SKM-1 treated with dmso at 0.1 percent for 144 hours (cell line): ENCODE measurements at regions not wholly inside any gene's neighbourhood (a gene's known extent, or its start where the extent isn't known, plus 50 kb on each side); places are given as distances from the start of the nearest gene placed in this dataset.

Experiments used
- DNase-seq: peaks from one replicate; lab custom pipeline; 2025; ENCODE audit not compliant: unreplicated experiment; lab: John Stamatoyannopoulos, UW

GRCh38 chr6:76448109-76448508 lies 375.6 kb upstream of the IMPG1 start:
- DNase-seq, result no peak

GRCh38 chr6:76441875-76442274 lies 369.4 kb upstream of the IMPG1 start:
- peak; percentile 2 for DNase-seq

GRCh38 chr6:76439811-76440210 lies 367.3 kb upstream of the IMPG1 start:
- no peak for DNase-seq

DNA sequence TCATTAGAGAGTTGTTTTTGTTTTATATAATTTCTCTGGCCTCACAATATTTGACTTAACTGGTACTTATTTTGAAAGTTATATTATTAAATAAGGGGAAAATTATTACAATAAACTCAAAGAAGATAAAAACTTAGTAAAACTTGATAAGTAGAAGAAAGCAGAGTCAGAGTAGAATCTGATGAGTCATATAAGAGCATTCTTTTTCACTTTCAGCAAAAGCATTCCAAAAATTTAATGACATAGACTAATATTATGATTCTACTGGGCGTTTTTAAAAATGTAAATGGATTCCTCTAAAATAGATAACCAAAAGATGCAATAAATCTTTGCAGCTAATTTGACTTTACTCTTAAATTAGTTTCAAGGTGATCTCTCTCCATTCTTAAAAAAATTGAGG lies 366.3 kb upstream of the IMPG1 start:
- DNase-seq, result no peak

DNA sequence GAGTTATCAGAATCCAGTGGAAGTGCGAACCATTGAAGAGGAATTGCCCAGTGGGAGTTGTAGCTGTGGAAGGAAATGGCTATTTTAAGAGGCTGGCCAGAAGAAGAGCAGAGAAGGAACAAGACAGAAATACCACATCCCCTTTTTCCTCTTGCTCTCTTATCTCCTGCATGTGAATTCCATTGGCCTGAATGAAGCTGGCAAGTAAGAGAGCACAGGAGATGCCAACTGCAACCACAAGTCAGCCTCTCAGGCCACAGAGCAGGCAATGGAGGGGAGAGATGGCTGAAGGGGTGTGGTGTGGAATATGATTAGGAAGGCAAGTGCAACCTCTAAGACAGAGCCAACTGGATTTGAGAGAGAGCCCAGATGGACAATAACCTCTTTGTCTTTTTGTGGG lies 362.7 kb upstream of the IMPG1 start:
- DNase-seq, result peak; percentile 71

GRCh38 chr6:76422511-76423213 lies 350.2 kb upstream of the IMPG1 start:
- no peak for DNase-seq

- no peak for DNase-seq
These were observed 347.6 kb upstream of the IMPG1 start for GRCh38 chr6:76420094-76420493.

DNA sequence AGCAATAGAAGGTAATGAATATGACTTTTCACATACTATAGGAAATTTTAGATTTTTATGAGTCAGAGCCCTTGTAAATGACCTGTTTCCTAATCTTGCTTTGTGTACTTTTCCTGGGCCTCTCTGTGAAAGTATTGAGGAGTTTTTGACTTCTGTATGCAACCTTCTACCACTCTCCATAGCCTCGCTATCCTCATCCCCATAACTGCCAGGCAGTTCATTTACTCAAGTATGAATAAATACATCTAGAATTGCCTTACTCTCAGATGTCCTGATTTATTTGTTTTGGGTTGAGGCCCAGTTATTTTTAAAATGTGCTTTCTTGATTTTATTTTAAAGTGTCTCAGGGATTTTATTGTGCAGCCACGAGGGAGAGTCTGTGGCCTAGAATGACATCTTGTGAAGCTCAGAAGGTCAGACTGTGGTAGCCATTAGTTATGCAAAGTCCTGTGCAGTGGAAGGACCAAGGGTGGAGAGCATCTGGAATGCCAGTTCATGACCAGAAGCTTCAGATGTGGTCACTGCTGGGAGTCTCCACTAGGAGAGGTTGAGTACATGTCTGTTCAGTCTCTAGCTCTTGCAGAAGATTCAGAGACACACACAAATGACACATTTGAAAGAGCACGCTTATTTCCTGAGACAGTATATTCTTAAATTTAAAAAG lies 346.2 kb upstream of the IMPG1 start:
- DNase-seq, result no peak

GRCh38 chr6:76416821-76417605 lies 344.6 kb upstream of the IMPG1 start:
- no peak for DNase-seq

DNA sequence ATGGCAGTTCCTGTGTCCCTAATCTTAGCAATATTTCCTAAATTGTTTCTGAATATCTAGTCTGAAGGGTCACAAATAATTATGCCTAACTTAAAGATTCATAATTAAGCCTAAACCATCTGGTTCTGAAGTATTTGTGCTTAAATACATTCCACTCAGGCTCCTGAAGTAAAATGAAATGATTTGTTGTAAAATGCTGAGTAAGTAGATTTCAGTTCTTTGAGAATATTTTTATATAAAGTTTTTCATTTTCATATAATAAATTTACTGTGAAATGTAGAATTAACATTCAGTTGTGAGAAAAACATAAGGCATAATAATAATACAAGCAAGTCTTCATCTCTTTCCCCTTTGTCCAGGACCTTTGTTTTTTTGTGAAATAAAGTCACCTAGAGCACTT lies 330.6 kb upstream of the IMPG1 start:
- DNase-seq, result no peak

DNA sequence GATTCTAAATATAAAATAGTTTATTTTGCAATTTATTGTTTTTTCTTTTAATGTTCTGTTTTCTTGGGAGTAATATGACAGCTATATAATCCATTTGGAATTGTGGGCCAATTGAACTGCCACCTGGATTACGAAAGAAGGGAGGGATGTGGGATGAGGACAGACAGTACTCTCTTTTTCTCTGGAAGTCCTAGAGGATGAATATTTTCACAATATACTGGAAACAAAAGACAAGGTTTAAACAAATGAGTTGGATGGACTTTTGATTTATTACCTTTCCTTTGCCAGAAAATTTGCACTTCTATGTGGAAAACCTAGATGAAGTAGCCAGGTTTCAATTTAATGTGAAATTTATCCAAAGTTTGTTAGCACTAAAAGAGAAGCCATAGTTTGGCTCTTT lies 325.5 kb upstream of the IMPG1 start:
- no peak for DNase-seq

GRCh38 chr6:76382201-76382600 lies 309.7 kb upstream of the IMPG1 start:
- no peak for DNase-seq

- DNase-seq, result no peak
These were observed 309.1 kb upstream of the IMPG1 start for GRCh38 chr6:76381612-76382011.

- peak; percentile 7 for DNase-seq
These were observed 278.8 kb upstream of the IMPG1 start for GRCh38 chr6:76351275-76351674.

DNA sequence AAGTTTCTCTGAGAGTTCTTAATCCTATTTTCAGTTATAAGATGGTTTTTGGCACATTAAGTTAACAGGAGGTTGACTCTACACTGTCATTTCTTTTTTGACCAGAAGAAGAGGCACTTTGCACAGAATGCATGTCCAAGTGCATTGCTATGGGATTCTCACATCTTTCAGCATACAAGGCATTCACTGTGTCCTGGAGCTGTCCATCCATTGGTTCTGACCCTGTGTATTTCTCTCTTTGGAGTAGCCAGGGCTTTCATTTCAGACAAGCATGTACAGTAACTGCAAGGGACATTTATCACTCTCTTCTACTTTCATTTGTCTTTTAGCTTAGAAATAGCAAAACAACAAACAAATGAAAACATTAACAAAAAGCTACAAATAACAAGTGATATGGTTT lies 275.1 kb upstream of the IMPG1 start:
- no peak for DNase-seq

DNA sequence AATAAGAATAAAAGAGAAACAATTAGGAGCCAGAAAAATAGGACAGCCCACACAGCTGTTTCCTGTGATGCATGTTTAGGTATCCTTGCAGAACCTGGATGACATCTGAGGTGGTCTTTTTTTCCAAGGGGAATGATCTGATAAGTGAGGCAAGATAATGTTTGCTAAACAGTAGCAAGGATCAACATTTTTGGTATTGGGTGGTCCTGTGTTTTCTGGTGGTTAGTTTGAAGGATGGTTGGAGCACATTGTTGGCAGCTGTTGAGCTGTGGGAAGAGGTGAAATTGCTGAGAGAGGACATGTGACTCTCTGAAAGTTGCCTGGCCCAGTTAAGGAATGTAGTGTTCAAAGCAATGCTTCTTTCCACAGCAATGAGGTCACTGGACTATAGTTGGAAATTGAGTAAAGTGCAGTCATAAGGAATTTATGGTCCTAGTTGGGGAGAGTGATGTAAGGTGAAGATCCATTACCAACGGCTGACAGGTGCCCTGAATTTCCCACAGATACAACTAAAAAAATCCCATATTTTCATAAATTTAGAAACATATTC lies 270.2 kb upstream of the IMPG1 start:
- no peak for DNase-seq

- no peak for DNase-seq
These were observed 257.6 kb upstream of the IMPG1 start for GRCh38 chr6:76330031-76330430.

DNA sequence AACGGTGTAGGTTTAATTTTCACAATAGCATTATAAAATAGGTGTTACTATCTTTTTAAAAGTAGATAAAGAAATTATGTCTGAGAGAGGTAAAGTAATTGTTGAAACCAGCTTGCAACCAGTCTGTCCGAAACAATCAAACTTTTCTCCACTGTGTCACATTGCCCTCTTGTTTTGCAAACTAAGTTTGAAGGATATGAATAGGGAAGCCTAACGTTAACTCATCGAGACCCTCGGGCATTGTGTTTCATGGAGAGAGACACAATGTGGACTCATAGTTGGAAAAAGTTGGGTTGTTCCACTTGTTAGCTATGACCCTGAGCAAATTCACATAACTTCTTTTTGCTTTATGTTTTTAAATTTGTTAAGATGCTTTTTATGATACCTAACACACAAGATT lies 254.4 kb upstream of the IMPG1 start:
- no peak for DNase-seq
